NAMALWA (cell line): ENCODE measurements at regions not wholly inside any gene's neighbourhood (a gene's known extent, or its start where the extent isn't known, plus 50 kb on each side); places are given as distances from the start of the nearest gene placed in this dataset.
"Not testable (repeated sequence)": the region's sequence is repeated elsewhere in the genome, so short reads cannot be mapped to it uniquely, and the experiment has no call there.

Experiments
- DNase-seq: peaks from one replicate; pipeline ENCODE4 v3.0.0-alpha.2; 2015; ENCODE audit warnings: low spot score

DNA sequence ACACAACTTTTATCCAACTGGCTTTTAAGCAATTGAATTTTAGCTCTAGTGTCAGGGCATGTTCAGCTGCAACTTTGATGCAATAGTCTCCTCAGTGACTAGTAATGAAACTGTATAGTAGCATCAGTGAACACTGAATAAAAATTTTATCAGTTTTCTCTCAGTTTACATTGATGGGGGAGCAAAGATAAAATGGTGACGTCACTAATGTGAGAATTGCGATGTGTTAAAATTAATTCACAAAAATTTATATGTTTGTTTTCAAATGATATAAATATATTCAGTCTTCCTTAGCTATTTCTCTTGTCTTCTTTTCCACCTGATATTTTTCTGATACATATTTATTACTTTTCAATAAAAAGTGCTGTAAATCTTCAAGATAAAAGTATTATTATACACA is 508.8 kb upstream of the AGA start:
- no peak for DNase-seq

DNA sequence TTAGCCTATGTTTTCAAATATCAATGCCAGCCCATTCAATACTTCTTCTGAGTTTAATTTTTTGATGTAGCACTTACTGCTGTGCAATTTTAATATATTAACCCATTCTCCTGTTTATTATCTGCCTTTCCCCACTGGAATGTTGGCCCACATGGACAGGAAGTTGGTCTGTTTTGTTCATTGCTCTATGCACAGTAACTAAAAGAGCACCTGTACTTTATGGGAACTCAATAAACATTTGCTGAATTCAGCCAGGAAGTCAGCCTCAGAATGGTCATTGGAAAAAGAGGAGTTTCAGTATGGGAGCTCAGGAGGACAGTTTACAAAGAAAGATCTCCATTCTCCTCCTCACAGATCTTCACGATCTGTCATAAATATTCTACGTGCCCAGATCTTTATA is 510.5 kb upstream of the AGA start:
- DNase-seq, result no peak

DNA sequence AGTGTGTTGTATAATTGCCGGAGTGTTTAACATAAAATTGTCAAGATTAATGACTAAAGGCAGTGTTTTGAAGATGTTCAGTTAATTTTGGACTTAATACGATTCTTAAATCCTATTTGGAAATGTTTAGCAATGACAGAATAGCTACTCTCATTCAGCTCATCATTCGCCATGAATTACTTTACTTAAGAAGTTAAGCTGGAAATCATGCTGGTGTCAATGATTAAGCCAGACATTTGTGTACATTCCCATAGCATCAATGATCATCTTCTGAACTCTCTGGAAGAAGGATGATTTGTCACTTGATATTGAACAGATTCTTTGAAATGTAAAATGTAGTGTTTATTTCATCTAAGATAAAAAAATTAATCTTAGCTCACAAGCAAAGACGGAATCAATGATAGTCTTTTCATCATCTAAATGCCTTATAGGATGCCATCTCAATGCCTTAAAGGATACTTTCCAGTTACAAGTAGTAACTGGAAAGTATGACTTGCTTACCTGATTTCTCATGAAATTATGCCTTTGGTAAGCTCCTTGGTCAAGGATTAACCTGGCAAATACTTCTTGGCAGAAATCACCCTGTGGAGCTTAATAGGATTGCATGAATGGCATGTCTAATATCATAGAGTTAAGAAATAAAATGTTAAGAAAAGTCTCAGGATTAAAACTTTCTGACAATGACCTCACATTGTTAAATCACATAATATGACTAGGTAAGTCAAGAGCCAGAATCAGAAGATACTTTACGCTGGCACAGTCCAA is 515.5 kb upstream of the AGA start:
- DNase-seq, result no peak

DNA sequence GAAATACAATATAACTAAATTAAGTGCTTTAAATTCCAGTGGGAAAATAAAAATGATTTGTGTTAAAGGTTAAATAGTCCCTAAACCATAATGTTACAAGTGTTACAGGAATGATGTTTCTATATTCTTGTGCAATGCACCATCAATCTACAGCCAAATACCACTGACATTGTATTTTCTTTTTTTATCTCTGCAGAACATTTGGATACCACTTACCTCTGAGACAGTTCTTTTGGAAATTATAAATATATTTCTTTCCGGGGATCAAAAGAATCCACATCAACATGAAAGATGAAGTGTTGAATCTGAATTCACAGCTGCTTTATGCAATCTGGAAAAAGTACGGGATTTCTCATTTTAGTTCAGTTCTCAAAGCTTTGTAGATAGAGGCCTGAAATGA is 518.3 kb upstream of the AGA start:
- no peak for DNase-seq

DNA sequence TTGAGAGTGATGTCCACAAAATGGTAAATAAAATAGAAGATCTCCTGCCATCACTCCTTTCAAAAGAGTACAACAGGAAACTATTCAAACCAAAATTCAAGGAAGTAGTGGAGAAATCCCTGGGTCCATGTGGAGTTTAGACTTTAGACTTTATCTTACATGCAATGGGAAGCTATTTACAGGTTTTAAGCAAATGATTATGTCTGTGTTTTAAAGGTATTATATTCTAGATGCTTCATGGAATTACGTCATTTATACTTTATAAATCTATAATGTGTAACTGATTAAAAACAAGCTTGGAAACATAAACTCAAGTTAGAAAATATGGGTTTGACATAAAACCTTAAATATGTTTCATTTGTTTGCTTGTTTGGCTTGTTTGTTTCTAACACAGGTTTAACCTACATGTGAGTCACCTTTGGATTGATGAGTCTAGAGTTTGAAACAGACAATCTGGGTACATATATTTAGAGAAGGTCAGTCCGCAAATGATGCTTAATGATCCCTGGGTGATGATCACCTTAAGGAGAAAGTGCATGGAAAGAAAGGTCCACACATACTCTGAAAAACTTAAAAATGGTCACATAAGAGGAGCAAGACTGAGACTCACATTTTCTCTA is 519.6 kb upstream of the AGA start:
- DNase-seq, result no peak

DNA sequence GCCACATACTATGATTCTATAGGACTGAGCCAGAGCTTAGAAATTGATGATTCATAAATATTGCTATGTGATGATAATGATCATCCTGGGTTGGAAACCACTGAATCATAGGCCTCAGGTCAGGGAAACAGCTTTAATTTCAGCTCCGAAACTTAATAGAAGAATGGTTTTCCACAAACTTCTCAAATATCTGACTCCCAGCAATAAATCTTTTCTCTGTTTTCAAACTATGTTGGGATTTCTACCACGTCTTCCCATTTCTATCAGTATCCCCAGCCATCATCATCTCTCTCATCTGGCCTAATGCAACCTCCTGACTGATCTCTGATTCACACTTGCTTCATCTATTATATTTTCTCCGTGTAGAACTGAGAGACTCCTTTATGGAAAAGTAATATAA is 521.8 kb upstream of the AGA start:
- no peak for DNase-seq

DNA sequence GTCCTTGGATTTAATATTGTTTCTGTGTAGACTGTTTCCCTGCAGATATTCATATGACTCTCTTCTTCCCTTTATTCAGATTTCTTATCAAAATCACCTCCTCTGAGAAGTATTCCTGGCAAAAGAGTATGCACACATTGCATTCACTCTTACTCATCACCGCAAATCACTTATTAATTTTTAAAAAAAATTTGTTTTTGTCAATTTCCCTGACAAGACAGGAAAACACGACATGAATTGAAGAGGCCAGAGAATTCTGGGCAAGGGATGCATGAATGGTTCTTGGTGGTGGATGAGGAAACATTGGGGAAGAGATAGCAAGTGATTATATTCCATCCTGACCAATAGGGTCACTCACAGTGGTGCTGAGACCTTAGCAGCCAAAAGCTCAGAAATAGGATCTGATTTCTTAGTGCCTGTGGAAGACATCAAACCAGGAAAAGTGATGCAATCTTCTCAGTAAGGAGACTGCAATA is 522.5 kb upstream of the AGA start:
- DNase-seq, result no peak

DNA sequence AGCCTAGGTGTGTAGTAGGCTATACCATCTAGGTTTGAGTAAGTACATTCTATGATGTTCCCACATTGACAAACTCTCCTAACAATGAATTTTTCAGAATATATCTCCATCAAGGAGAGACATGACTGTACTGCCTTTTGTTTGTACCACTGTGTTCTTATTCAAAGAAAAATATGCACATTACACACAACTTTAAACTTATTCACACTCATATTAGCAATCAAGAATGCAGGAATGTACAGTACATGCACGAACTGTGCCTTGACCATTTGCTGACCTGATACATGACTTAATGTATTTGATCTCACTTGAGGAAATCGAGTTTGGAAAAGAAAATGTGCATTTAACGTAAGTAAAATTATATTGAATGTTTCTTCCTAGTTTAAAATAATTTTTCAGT is 525.1 kb upstream of the AGA start:
- DNase-seq, result no peak

DNA sequence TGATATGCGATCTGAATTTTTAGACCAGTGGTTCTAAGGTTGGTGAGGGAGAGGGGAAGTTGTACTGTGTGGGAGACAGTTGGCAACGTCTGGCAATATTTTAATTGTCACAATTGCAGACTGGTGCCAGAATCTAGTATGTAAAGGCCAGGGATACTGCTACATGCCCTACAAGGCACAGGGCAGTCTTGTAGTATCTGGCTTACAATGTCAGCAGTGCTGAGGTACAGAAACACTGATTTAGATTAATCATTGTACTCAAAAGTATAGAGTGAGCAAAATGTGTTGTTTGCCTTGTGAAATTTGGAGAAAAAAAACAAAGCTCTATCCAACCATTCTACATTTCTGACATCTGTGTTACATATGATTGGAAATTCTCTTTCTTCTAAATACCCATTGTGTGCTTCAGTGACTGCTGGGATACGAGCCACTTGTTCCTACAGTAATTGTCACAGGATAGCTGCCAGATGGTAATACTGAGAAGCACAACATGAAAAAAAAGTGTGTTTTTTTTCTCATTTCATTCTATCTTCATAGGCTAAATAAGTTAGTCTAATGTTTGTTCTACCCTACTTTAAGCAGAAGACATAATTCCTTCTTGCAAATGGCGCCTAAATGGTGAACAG is 526.7 kb upstream of the AGA start:
- DNase-seq, result no peak

DNA sequence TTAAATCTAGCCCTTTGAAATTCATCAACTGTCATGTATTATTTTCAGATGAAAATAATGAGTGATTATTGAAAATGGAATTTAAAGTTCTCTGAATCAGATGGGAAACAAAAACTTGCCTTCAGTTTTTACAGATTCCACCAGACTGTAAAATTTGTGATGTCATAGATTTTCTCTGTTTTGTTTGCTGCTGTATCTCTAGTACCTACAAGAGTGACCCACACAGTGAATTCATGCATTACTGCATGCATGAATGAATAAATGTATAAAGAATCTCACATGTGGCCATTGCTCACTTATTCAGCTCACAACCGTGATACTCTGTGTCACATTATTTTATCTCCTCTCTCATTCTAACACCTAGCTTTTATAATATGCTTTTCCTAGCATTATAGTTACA is 532.2 kb upstream of the AGA start:
- no peak for DNase-seq

DNA sequence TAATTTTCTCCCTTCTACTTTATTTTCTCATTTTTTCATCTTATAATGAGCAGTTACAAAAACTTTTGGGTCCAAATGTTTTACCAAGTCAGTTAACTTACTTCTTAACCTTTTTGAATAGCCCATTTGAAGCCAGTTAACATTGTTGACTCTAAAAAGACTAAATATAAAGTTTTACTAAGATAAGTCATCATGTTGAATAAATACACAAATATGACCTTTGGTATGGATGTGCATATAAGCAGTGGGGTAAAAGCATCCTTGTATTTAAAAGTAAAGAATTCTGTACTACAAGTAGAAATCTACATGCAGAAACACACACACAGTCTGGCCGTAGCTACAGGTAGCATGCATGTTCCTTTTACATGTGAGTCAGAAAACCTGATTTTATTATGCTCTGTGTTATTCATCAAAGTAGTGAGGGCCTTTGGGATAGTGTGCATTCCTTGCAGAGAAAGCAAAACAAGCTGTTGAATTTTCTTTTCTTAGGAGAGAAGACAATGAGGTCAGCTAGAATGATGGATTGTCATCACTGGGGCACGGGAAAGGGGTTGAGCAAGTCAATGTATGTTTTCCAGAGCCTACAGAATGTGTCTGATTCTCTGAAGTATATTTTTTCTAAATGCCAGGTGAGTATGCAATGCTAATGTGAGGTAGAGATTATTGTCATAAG is 533.2 kb upstream of the AGA start:
- no peak for DNase-seq

DNA sequence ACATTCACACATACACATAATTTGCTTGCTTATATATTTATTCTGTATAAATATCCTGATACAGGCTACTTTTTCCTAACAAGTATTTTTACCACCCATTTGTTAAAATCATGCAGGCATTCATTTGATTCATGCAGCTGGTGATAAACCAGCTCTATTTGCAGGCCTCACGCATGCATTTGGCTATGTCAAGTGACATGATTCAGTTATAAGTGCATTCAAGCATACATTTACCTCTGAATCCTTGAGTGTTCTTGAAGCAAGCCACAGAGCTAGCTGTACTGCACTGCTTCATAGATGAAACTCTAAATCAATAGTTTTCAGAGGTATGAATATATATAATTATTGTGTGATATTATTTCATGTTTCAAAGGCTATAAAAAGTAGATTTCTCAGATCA is 544.0 kb upstream of the AGA start:
- no peak for DNase-seq

DNA sequence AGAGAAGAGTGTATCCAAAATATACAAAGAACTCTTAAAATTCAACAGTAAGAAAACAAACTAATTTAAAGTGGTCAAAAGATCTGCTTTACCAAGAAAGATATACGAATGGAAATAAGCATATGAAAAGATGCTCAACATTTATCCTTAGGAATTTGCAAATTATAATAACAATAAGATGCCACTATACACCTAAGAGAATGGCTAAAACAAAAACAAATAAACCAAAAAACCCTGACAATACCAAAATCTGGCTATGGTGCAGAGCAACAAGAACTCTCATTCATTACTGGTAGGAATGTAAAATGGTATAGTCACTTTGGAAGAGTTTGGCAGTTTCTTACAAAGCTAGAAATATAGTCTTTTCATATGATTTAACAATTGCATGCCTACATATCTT is 545.7 kb upstream of the AGA start:
- no peak for DNase-seq

DNA sequence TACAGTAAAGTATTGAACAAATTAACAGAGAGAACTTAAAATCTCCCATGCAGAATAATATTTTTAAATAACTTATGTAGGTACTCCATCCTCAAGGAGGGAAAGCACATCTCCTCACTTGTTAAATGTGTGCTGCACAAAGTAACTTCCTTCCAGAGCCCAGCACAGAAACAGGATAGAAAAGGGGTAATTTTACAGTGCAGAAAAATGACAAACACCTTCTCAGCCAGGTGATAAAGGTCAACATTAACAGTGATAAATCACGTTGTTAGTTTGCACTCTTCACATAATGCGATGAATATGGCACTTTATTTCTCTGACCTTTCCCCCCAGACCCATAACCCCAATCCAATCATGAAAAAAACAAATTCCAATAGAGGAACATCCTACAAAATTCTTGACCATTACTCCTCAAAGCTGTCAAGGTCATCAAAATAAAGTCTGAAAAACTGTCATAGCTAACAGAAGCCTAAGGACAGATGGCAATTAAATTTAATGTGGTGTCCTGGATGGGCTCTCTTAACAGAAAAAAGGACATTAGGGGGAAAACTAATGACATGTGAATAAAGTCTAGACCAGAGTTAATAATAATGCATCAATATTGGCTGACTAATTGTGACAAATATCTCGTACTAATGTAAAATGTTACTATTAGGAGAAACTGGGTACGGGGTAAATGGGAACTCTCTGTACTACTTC is 547.4 kb upstream of the AGA start:
- DNase-seq, result no peak

DNA sequence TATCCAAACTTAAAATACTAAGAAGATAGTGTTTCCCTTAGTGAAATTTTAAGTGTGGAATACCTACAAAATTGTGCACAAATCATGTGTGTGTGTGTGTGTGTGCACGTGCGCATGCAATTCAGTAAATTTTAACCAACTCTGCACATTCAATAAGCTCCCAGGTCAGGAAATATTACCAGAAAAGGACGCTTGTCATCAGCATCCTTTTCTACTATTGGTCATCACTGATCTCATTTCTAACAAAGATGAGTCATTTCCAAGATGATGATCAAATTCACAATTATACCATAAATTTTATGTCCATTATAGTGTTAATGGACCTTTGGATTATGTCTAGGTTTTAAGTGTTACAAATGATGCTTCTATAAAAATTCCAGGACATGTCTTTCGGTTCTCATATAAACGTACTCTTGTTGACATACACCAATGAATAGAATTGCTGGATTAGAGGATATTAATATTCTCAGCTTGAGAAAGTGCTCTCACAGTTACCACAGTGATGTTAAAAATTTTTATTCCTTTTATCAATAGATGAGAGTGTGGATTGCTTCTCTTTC is 560.9 kb upstream of the AGA start:
- no peak for DNase-seq

DNA sequence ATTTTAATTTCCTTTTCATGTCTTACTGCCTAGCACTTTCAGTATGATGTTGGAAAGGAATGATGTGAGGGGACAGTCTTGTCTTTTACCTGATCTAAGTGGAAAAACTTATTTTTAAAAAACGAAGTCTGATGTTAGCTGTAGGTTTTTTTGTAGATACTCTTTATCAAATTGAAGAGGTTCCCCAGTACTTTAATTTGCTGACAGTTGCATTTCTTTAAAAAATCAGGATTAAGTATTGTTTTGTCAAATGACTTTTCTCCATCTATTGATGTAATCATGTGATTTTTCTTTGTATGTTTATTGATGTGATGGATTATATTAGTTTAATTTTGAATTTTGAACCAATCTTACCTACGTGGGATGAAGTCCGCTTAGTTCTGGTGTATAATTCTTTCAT is 568.4 kb upstream of the AGA start:
- DNase-seq, result no peak

DNA sequence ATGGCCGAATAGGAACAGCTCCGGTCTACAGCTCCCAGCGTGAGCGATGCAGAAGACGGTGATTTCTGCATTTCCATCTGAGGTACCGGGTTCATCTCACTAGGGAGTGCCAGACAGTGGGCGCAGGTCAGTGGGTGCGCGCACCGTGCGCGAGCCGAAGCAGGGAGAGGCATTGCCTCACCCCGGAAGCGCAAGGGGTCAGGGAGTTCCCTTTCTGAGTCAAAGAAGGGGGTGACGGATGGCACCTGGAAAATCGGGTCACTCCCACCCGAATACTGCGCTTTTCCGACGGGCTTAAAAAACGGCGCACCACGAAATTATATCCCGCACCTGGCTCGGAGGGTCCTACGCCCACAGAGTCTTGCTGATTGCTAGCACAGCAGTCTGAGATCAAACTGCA is 572.8 kb upstream of the AGA start:
- DNase-seq, result not testable (repeated sequence)

DNA sequence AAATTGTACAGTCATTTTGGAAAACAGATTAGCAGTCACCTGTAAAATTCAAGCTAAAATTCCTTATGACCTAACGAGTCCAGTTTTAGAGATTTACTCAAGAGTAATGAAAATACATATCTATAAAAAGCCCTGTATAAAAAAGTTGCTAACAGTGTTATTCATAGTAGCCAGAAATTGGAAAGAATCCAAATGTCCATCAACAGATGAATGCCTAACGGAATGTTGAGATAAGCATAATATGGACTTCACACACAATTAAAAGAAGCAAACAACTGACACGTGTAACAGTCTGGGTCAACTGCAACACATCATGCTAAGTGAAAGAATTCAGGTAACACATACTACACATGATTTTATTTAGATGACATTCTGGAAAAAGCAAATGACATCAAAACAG is 584.8 kb upstream of the AGA start:
- DNase-seq, result no peak

DNA sequence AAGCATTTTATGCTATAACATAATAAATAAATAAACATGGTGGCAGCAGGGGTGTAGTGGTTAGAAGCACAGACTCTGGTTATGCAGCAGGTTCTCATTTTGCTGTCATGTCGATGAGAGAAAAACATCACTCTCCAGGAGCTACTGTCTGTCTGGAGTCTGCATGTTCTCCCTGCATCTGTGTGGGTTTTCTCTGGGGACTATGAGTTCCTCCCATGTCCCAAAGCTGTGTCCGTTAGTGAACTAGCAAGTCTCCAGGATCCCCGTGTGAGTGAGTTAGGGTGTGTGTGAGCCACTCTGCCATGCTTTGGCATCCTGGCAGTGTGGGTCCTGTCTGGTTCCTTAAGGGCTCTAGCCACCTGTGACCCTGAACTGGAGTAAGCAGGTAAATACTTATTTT is 585.6 kb upstream of the AGA start:
- no peak for DNase-seq

DNA sequence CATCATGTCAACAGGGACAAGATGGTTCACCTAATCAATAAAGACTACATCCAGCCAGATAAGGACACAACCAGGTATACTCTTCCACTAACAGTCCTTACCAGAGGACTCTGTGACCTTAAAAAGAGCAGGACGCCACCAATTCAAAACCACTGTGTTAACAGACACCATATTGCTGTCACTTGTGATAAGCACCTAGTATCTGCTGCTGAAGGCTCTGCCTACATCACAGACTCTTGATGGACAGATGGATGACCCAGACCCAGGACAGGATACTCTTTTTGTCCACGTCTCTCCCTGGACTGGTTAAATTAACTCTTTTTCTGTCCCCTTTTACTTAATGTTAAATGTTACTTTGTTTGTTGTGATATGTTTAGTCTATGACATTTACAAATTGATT is 586.2 kb upstream of the AGA start:
- no peak for DNase-seq

DNA sequence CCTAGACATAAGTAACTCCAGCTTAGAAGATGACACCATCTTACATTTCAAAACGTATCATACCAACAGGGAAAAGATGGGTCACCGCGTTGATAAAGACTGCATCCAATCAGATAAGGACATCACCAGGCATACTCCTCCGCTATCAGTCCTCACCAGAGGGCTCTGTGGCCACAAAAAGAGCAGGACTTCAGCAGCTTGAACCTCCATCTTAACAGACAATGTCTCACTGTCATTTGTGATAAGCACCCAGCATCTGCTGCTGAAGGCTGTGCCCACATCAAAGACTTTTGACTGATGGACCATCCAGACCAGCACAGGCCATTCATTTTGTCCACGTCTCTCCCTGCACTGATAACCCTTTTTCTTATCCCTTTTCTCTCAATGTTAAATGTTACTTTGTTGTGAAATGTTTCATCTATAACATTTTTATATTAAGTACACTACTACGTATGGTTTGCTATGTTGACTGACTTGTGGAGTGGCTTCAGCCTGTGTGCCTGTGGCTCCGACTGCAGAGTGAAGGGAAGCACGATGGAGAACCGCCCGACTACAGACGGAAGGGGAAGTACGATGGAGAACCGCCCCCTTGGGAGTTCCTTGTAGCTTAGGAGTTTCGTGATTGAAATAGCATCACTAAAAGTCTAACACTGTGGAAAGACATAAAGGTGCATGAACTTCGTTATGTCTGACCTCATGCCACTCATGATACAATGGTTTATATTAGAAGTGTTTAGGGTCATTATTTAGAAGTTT is 595.4 kb upstream of the AGA start:
- DNase-seq, result no peak
